HPDE6-E6E7 (cell line): ENCODE measurements at regions not wholly inside any gene's neighbourhood (a gene's known extent, or its start where the extent isn't known, plus 50 kb on each side); places are given as distances from the start of the nearest gene placed in this dataset.
"Not testable (repeated sequence)": the region's sequence is repeated elsewhere in the genome, so short reads cannot be mapped to it uniquely, and the experiment has no call there.

Experiments used
- DNase-seq: peaks from one replicate; pipeline ENCODE4 v3.0.0; 2011; ENCODE audit warnings: missing footprints; ENCODE audit errors: extremely low spot score

DNA sequence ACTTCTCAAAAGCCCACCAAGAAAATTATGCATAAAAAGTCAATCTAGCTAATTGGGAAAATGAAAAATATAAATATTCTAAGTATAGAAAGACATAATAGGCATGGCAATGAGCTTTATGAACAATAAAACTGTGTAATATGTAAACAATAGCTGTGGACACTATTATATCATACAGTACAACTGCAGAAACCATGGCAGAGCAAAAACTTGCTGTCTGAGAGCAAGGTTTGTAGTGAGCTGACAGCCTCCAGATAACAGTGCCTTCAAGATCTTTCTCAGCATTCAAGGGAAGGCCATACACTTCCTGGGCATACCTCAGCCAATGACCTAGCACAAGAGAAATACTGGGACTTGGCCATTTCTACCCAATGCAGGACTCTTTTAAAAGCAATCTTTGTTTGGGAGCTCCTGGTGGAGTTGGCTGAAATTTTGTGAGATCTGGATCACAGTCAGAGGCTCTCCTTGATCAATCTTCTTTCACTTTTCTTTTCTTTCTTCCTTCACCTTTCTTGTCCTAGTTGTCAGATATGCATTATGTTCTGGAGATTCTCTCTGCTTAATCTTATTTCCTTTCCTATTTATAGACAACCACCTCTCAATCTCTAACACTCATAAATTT, 427.2 kb upstream of the UBE2E3 start:
- DNase-seq: no peak

DNA sequence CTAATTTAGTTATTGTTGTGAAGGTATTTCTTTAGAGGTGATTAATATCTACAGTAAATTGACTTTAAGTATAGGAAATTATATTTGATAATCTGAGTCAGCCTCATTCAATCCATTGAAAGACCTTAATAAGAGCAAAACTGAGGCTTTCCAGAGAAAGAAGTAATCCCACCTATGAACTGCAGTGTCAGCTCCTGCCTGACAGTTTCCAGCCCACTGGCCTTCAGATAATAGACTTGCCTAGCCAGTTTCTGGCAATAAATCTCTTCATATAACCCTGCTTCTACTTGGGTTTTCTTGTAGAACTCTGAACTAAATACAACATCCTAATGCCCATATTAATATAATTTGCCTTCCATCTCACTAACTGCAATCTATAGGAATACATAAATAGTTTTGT, 437.9 kb upstream of the UBE2E3 start:
- DNase-seq: no peak

DNA sequence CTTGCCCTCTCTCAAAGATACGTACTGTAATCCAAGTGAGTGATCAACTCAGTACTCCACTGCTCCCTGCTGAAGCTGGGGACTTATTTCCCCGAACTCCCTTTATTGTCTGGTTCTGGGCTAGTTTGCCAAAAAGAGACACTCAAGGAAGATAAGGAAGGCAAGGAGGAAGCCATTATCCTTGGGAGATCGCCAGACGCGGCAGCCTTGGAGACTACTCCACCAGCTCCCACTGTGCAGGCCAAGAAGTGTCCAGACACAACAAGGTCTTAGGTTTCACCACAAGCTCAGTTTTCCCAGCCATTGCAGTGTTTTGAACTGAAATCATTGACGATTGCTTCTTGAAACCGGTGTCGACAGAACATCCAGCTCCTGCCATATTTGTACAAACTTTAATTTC, 439.6 kb upstream of the UBE2E3 start:
- no peak for DNase-seq

DNA sequence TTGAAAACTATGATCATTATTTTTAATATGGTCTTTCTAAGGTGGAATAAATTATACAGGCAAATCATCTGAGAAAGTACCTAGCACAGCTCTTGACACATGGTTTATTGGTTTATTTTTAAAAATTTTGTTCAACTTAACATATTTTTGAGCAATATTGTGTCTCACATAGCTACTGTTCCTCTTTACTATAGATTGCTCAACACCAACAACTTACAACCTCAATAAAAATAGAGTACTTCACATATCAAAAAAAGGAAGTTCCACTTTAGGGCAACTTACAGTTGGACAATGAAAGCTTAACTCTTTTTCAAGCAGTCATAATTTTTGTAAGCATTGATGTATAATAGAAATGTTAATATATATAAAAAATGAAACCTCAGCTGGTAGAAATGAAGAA, 440.9 kb upstream of the UBE2E3 start:
- no peak for DNase-seq

DNA sequence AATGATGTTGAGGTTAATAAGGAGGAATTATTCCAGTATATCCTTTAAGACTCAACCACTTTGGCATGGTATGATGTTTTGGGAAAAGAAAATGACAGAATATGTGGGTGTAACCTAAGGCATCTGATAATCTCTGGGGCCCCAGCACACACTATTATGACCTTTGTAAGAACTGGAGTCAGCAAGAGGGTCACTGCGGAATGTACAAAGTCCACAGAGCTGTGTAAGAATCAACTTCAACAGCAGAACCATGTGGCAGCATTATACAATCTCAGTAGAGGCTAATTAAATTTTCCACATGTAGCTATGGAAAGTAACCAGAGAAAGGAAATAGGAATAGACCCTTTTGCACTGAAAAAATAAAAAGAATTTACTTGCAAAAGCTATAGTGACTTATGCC, 445.1 kb upstream of the UBE2E3 start:
- DNase-seq: no peak

DNA sequence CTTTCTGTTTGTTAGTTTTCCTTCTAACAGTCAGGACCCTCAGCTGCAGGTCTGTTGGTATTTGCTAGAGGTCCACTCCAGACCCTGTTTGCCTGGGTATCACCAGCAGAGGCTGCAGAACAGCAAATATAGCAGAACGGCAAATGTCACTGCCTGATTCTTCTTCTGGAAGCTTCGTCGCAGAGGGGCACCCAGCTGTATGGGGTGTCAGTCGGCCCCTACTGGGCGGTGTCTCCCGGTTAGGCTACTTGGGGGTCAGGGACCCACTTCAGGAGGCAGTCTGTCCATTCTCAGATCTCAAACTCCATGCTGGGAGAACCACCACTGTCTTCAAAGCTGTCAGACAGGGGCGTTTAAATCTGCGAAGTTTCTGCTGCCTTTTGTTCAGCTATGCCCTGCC, 448.6 kb upstream of the UBE2E3 start:
- not testable (repeated sequence) for DNase-seq

DNA sequence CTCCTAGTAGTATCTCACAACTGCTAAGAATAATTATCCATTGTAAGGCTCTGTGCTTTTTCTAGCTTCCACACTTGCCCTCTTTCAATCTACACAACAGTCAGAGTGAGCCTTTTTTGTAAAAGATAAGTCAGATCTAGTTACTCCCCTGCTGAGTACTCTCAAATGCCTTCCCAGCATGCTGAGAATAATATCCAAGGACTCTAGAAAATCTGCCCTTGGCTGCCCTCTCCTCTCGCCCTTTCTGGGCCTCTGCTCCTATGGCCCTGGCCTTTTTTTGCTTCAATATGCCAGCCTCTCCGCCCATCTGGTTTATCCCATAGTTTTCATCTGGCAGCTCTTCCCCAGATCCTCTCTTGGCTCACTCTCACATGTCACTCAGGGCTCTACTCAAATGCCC, 455.9 kb upstream of the UBE2E3 start:
- no peak for DNase-seq

DNA sequence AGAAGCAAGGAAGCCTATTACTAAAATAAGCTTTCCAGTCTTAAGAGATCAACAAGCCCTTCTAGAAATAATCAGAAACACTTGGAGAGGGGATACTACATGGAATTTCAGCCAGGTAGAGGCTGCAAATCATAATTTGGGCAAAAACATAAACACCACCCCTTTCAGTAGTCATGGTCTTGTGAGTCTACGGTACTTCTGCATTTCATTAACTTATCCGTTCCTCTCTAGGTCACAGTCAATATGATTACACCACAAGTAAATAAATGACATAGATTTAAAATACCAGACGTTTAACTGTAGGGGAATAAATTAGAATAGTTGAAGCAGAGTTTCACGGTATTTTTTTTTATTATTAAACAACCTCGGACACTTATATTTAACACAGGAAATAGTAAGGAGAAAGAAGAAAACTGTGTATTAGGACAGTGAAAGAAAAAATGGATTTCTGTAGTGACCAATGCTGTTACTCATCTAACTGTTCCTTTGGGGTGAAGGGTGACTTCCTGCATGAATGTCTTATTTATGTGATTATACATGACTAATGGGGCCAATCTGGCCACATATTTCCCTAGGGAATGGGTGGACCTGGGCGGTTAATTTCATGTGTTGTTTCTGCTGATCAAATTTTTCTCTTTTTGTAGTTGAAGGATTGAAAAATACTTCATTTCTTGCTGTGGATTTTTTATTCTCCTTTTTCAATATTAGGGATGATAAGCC, 456.6 kb upstream of the UBE2E3 start:
- peak; percentile 49 for DNase-seq

DNA sequence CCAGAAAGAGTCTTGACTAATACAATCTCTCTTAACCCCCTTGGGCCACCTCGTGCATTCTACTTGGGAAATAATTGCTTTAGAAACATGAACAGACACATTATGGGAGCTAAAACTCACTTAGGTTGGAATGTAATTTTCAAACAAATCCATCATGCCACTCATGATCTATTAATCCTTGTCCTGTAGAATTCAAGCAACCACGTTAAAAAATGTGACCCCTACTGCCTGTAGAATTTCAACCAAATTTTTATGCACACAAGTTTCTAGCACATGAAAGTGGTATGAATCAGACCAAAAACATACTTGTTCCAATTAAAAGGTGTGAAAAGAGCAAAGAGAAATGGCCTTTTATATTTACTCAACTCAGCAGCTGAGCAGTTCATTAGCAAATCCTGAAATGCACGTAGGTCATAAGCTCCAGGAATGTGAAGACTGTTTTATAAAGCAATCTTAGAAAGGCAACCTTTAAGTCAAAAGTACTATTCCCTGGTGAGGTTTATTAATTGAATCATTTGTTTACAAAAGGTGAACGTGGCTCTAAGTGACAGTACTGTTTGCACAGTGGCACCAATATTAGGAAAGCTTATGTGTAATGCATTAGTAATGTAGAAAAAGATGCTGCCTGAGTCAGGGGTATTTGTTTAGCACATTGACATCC, 459.4 kb upstream of the UBE2E3 start:
- DNase-seq: peak; percentile 36

DNA sequence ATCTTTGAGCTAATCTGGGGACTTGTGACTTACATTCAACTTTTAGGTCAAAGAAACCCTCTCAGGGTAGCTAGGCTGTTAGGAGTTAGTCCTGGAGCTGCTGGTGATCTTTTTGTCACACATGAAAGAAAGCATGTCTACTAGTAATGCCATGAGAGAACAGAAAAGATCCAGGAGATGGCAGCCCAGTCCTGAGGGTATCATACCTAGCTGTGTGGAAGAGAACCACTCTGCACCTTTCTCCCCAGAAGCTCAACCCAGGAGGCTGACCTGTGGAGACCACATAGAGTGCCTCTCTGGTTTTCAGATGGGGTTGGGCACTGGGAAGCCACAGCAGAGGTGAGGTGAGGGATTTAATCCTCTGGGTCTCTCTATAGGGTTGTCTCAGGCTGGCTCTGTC, 460.2 kb upstream of the UBE2E3 start:
- peak; percentile 15 for DNase-seq

DNA sequence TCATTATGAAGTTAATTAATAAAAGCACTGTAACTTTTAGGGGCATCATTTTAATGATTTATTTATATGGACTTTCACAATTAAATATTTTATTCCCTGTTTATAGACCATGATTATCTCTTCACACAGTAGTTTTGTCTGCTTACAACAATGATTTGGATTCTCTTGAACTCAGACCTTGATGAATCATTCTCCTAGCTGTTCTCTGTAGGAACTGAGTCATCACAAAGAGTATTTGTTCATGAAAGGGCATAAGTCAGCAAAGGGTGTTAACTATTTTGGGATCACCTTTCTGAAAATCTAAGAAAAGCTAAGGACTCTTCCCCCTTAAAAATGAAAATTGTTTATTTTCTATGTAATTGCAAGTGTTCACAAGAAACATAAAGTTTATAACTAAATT, 461.1 kb upstream of the UBE2E3 start:
- peak; percentile 38 for DNase-seq

DNA sequence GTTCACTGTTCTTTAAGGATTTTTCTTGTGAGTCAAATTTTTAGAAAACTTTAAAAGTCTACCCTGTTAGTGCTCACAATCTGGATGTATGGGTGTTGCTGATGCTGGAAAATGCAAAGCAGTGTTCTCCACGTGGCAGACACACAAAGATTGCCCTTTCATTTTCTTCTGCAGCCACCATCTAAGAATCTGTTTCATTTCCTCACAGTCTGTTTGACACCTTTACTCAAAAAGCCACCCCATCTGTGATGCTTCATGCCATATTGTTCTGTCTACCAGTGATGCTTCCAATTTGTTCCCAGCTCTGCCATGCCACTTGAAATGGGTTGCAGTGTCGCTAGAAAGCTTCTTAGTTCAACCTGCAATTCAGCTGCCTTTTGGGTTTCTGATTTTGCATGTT, 464.2 kb upstream of the UBE2E3 start:
- no peak for DNase-seq

DNA sequence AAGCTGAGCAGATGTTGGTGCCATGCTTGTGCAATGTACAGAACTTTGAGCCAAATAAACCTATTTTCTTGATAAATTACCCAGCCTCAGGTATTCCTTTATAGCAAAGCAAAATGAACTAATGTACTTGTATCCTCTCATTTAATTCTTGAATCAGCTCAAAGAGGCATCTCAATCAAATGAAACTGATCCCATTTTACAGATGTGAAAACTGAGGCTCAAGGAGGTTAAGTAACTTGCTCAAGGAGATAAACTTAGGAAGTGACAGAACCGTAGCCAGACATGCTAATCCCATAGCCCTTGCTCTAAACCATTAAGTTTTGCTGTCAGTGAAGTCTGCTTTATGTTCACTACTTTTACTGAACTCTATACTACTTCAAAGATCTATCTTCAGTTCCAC, 467.0 kb upstream of the UBE2E3 start:
- DNase-seq: no peak

DNA sequence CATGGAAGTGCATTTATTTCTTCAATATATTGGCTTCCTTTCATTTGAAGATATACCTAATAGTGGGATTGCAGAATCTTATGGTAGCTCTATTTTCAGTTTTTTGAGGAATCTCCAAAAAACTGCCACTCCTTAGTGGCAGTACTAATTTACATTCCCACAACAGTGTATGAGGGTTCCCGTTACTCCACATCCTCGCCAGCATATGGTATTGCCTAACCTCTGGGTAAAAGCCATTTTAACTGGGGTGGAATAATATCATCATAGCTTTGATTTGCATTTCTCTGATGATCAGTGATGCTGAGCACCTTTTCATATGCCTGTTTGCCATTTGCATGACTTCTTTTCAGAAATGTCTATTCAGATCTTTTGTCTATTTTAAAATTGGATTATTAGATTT, 471.9 kb upstream of the UBE2E3 start:
- DNase-seq: no peak

DNA sequence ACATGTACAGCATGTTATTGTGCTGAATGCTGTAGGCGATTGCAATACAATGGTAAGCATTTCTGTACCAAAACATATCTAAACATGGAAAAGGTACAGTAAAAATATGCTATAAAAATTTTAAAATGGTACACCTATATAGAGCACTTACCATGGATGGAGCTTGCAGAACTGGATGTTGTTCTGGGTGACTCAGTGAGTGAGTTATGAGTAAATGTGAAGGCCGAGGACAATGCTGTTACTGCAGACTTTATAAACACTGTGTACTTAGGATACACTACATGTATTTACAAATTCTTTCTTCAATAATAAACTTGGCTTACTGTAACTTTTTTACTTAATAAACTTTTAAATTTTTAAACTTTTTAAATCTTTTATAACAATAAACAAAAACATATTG, 473.4 kb upstream of the UBE2E3 start:
- no peak for DNase-seq

DNA sequence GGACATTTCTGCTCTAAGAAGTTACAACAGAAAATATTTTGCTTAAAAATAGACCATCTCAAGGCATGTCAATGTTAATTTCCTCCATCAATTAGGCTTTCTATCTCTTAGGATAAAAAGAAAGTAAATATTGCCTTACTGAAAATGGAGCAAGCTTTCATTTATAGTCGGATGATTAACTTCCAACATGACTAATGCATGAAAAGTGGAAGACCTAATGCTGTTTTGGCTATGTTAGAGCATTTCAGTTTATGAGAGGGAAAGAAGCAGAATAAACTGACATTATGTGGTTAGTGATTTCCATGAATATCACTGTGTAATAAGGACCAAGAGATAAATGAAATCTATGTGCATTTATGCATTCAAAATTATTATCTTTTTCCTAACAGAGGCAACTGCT, 475.2 kb upstream of the UBE2E3 start:
- no peak for DNase-seq

DNA sequence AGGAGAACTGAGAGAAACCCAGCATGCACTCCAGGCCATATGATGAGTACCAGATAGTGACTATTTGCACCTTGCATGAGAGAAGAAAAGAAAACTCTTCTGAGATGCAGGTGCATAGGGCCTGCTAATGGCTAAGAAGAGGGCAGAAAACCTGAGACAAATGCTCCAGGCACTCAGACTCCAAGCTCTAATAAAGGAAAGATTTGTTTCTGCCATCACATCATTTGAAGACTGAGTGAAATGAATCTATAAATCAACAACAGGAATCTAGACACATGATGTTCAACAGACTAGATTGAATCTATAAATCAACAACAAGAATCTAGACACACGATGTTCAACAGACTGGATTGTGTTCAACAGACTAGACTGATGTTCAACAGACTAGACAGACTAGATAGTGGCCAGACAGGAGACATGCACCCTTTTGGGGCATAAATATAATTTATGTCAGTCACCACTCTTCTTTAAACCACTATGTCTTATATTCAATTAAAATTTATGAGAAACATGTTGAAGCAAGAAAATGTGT, 482.7 kb upstream of the UBE2E3 start:
- no peak for DNase-seq

DNA sequence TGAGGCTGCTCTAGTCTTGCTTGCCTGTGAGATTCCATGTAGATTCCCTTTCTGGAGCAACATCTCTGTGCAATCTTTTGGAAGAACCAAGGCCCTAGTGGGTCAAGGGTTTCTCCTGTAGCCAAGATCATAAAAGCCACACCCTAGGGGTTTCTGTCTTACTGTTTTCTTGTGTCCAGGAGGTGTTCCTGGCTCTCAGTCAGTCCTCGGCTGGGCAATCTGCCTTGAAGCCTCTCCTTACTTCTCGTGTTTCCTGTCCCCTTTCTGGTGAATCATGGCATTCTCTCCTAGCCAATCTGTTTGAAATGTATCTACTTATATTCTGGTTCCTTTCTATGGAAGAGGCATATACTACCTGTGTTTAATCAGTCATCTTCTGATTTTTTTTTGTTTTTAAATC, 484.8 kb upstream of the UBE2E3 start:
- DNase-seq: no peak

DNA sequence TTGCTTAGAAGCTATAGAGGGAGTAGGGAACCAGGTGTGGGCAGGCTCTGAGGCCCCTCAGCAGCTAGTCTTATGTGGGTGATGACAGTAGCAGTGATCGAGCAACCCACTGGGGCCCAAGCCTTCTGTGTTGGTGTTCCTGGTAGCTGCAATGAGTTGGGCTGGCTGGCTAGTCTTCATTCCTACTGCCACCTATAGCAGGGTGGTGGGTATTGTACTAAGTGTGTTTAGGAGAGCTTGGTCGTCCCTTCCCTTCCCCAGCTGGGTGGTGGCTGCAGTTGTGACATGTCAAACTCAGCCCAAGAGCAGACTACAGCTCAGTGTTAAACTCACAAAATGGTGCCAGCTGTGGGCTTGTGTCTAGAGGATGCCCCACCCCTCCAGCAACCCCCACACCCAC, 486.1 kb upstream of the UBE2E3 start:
- DNase-seq: no peak

DNA sequence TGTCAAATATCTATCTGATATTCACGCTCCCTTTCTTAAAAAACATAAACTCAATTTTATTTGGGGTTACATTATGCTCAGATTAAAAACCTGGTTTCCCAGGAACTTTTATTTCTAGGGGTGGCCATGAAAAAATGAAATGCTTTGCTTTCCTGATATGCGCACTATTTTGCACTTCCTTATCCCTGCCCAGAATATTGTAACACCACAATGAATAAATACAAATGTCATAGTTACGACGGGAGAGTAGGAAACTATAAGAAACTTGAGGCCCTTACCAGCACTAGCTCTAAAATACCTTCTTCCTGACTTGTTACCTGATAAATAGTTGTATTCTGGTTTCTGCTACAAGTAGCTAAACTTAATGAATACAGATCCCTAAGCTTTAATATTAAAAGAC, 475.6 kb upstream of the CWC22 start:
- no peak for DNase-seq

DNA sequence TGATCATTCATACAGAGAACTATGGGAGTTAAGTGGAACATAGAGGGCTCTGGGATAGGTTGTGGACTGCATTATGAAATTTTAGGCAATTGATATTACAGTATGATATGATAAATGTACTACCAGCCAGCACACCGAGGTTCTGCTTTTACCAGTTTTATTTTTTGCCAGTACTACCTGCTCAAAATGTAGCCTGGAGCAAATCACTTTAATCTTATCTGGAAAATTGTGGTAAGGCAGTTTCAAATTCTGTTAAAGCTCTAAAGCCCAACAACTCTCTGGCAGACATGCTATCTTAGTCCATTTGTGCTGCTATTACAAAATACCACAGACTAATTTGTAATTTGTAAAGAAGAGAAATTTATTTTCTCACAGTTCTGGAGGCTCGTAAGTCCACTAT, 474.9 kb upstream of the CWC22 start:
- no peak for DNase-seq

DNA sequence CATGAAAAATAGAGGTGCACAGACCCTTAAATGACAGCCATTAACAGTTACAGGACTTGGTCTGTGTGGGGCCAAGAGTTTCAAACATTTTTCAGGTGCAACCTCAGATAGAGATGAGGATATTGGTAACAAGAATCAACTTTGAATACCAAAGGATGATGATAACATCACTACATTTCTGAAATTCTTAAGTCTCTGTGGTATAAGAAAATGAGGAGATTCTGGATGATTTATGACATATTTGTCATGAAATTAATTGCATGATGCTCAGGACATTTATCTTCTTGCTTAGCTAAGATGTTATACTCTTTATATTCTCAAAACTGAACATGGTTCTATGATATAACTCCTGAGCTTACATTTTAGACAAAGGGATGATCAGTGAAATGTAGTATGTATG, 471.8 kb upstream of the CWC22 start:
- no peak for DNase-seq

DNA sequence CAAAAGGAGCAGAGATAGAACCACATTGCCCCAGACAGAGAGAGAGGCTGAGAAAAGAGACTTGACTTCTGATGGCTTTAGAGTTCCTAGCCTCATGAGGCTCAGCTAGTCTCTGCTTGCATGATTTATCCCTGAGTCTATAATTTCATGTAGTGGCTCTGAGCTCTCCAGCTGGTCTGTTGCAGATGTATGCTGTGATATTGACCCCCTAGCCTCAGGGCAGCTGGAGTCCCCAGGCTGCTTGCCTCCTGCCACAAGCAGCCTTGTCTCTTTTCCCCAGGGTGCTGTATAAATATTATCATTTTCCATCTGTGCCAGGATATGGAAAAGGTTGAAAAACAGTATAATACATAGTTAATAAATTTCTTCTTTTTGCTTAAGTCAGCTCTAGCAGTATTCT, 467.6 kb upstream of the CWC22 start:
- DNase-seq: no peak
